ENCODE measurements at regions not wholly inside any gene's neighbourhood (a gene's known extent, or its start where the extent isn't known, plus 50 kb on each side); places are given as distances from the start of the nearest gene placed in this dataset.

GRCh38 chr2:145000376-145000775 is 480.5 kb upstream of the ZEB2 start:
- no peak overlapping the region for H3K4me3 ChIP-seq (replicated peaks; ENCODE audit: low read depth, low read length)
- DNase-seq (ENCODE audit: extremely low read depth, low read depth), result no peak
- no peak for TF ChIP-seq CTCF (IDR thresholded peaks at IDR 0.05; ENCODE audit: low read depth, low read length, missing control alignments)

GRCh38 chr2:144999936-145000335 is 480.0 kb upstream of the ZEB2 start:
- no peak overlapping the region for H3K4me3 ChIP-seq (replicated peaks; ENCODE audit: low read depth, low read length)
- DNase-seq (ENCODE audit: extremely low read depth, low read depth), result no peak
- no peak for TF ChIP-seq CTCF (IDR thresholded peaks at IDR 0.05; ENCODE audit: low read depth, low read length, missing control alignments)

GRCh38 chr2:144999071-144999875 is 479.4 kb upstream of the ZEB2 start:
- no peak for TF ChIP-seq CTCF (IDR thresholded peaks at IDR 0.05; ENCODE audit: low read depth, low read length, missing control alignments)
- DNase-seq (ENCODE audit: extremely low read depth, low read depth), result no peak
- H3K4me3 ChIP-seq (replicated peaks; ENCODE audit: low read depth, low read length), result no peak overlapping the region

GRCh38 chr2:144998435-144998834 is 478.5 kb upstream of the ZEB2 start:
- TF ChIP-seq CTCF (IDR thresholded peaks at IDR 0.05; ENCODE audit: low read depth, low read length, missing control alignments), result no peak
- H3K4me3 ChIP-seq (replicated peaks; ENCODE audit: low read depth, low read length), result no peak overlapping the region
- DNase-seq (ENCODE audit: extremely low read depth, low read depth), result no peak

GRCh38 chr2:144996225-144996795 is 476.4 kb upstream of the ZEB2 start:
- TF ChIP-seq CTCF (IDR thresholded peaks at IDR 0.05; ENCODE audit: low read depth, low read length, missing control alignments), result no peak
- no peak for DNase-seq (ENCODE audit: extremely low read depth, low read depth)
- no peak overlapping the region for H3K4me3 ChIP-seq (replicated peaks; ENCODE audit: low read depth, low read length)

- no peak for DNase-seq (ENCODE audit: extremely low read depth, low read depth)
- no peak overlapping the region for H3K4me3 ChIP-seq (replicated peaks; ENCODE audit: low read depth, low read length)
- no peak for TF ChIP-seq CTCF (IDR thresholded peaks at IDR 0.05; ENCODE audit: low read depth, low read length, missing control alignments)
These were observed 475.6 kb upstream of the ZEB2 start for GRCh38 chr2:144995482-144995881.

Data from HFF-Myc (cell line).